ENCODE measurements at regions not wholly inside any gene's neighbourhood (a gene's known extent, or its start where the extent isn't known, plus 50 kb on each side); places are given as distances from the start of the nearest gene placed in this dataset.

DNA sequence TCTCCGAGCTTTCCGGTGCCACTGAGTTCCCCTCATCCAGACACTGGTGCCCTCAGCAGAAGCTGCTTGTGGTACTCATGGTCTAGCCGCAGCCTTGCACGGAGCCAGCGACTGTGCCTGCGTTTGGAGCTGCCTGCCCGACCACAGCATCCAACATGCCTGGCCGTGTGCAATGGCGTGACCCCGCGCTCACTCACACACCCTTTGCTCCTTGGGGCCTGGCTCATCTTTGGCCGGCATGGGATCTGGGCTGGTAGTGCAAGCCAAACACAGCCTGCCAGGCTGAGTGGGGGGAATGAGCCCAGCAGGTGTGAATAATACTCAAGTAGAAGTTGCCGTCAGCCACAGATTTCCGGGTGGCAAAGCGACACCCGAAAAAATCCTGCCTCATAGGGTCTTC, 1178.7 kb upstream of the GBE1 start:
- no peak for DNase-seq (ENCODE audit: low read depth)

- DNase-seq (ENCODE audit: low read depth) = no peak
These were observed 1178.1 kb upstream of the GBE1 start for GRCh38 chr3:82939491-82940097.

GRCh38 chr3:82938821-82939328, 1177.4 kb upstream of the GBE1 start:
- DNase-seq (ENCODE audit: low read depth) = no peak

- no peak for DNase-seq (ENCODE audit: low read depth)
These were observed 1166.1 kb upstream of the GBE1 start for GRCh38 chr3:82927309-82928253.

DNA sequence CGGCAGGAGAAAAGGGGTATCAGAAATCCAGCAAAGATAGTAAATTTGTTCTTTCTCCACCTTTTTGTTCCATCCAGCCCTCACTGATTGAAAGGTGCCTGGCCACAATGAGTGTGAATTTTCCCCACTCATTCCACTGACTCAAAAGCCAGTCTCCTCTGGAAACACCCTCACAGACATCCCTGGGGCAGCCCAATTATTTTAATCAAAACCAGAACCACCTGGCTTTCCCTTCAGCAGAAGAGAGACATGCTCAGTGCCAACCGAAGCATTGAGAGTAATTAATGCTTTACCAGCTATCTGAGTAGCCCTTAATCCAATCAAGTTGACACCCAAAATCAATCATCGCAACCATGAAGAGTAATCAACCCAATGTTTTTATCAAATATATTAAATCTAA, 1129.6 kb upstream of the GBE1 start:
- DNase-seq (ENCODE audit: low read depth) = no peak

GRCh38 chr3:82883072-82883471, 1121.6 kb upstream of the GBE1 start:
- DNase-seq (ENCODE audit: low read depth) = no peak

DNA sequence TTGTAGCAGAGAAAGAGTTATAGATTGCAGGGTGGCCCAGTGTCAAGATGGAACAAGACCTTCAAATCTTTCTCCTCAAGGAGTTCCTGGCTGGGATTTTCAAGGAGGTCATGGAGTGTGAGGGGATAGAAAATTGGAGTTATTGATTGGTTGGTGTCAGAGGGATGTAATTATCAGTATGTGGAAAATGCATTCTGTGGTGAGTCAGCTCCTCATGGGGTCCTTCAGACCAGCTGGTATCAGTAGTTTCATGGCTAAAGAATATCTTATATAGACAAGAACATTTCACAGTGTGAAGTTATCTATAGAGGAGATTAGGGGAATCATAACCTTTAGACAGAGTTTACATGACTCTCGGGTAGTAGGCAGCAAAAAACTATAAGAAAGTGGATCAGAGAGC, 1114.0 kb upstream of the GBE1 start:
- no peak for DNase-seq (ENCODE audit: low read depth)

GRCh38 chr3:82839871-82840270, 1078.4 kb upstream of the GBE1 start:
- DNase-seq (ENCODE audit: low read depth) = no peak

DNA sequence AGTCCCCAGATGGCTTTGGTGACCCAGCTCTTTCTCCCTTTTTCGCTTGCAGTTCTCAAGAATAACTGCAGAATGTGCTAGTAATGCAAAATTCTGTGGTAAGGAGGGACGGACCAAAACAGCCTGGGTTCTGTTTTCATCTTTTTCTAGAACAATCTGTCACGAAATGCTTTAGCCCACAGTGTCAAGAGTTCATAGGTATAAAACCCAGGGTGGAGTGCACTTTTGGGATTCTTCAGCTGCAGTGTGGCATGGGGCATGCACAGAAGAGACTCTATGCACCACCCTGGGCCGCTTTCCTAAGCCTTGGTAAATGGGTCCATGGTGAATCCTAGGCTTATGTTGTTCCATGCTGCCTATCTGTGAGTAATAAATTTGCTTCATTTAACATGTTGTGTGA, 1072.7 kb upstream of the GBE1 start:
- DNase-seq (ENCODE audit: low read depth) = no peak

DNA sequence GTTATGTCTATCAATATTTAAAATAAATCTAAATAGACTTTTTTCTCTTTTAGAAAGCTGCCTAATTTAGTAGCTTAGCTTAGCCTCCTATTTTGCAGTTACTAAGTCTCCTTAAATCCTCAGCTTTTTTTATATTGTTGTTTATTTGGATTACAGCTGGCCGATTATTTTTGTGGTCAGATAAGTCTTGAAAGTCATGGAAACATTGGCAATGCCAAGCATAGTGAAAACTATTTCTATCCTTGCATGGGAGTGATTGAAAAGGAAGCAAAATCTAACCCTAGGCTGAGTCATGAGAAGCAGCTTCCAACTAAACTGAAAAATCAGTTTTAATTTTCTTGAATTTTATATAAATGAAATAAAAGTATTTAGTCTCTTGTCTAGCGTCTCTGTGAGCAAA, 1063.0 kb upstream of the GBE1 start:
- DNase-seq (ENCODE audit: low read depth) = no peak

DNA sequence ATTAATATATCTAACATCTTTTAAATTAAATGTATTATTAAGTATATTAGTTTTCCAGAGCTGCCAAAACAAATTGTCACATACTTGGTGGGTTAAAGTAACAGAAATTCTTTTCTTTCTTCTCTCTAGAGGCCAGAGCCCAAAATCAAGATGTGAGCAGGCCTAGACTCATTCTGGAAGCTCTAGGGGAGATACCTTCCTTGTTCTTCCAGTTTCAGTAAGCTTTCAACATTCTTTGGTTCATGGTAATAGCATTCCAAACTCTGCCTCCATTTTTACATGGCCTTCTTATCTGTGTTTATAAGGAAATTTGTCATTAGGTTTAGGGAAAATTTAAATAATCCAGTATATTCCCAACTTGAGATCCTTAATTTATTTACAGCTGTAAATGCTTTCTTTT, 1054.6 kb upstream of the GBE1 start:
- DNase-seq (ENCODE audit: low read depth) = no peak

GRCh38 chr3:82815417-82816058, 1054.1 kb upstream of the GBE1 start:
- DNase-seq (ENCODE audit: low read depth) = no peak

GRCh38 chr3:82814660-82815059, 1053.2 kb upstream of the GBE1 start:
- DNase-seq (ENCODE audit: low read depth) = no peak

- no peak for DNase-seq (ENCODE audit: low read depth)
These were observed 1046.3 kb upstream of the GBE1 start for GRCh38 chr3:82807781-82808180.

GRCh38 chr3:82802501-82802900, 1041.1 kb upstream of the GBE1 start:
- DNase-seq (ENCODE audit: low read depth) = no peak

DNA sequence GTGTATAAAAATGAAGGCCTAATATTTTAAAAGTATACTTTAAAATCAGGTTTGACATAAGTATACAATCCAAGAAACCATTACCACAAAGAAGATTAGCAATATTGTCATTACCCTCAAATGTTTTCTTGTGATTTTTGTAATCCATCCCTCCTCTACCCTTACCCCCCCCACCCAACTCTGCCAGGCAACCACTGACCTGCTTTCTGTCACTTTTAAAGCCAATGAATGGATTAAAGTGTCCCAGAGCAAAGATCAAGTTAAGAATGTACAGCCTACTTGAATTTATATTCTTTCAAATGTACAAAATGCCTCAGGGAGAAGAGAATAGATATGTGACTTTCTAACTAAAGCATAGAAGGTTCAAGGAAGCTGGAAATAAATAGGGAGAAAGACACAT, 1038.8 kb upstream of the GBE1 start:
- no peak for DNase-seq (ENCODE audit: low read depth)

DNA sequence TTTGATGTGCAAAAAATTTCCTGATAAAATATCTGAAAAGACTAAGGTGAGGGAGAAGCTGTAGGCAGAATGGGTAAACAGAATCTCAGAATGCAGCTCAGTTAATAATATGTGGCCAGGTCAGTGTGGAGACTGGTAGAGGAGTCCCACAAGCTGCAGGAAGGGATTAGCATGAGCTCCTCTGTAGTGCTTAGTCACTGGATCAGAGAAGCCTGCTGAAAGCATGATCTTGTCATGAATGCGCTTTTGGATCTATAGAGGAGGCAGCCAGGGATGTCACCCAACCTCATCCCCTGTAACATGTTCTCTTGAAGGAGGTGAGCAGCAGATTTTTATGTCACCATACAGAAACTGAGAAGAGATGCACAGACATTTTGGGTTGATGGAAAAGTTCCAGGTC, 1035.3 kb upstream of the GBE1 start:
- DNase-seq (ENCODE audit: low read depth) = no peak

- DNase-seq (ENCODE audit: low read depth) = no peak
These were observed 1029.8 kb upstream of the GBE1 start for GRCh38 chr3:82791241-82791640.

DNA sequence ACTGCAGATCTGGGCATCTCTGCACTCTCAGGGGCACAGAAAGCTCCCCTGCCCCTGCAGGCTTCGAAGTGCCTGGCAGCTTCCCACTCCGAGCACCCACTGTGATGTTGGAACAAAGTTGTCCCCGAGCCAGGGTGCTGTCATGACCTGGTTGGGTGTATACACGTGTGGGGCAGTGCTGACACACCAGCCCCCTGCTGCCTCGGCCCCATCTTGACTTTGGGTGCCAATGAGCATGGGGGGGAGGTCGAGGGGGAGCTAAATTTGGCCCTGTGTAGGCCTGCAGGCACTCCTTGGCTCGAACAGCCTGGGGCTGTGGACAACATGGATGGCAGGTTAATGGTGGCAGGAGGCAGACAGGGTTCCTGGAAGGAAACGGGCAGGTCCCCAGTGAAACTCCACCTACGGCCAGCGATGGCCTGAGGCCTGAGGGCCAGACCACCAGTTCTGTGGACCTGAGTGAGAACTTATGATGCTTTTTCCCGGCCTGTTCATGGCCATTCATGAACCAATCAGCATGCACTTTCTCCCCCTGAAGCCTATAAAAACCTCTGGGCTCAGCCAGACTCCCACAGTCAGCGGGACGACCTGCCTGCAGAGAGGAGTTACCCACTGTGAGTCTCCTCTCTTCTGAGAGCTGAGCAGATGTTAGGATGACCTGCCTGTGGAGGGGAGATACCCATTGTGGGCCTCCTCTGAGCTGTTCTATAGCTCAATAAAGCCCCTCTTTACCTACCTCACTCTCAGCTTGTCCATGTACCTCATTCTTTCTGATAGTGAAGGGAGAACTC, 1029.1 kb upstream of the GBE1 start:
- DNase-seq (ENCODE audit: low read depth) = no peak

GRCh38 chr3:82783194-82783593, 1021.7 kb upstream of the GBE1 start:
- DNase-seq (ENCODE audit: low read depth) = no peak

DNA sequence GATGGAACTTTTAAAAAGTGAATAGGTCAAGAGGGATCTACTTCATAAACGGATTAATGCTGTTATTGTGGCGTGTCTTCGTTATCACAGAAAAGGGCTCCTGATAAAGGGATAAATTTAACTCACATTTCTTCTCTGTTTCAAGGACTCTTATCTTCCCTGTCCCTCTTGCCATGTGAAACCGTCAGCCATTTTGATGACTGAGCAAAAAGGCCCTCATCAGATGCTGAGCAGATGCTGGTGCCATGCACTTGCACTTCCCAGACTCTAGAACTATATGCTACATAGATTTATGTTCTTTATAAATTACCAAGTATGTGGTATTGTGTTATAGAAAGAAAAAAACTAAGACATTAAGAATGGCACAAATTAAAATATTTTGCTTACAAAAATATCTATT, 1011.8 kb upstream of the GBE1 start:
- DNase-seq (ENCODE audit: low read depth) = no peak

DNA sequence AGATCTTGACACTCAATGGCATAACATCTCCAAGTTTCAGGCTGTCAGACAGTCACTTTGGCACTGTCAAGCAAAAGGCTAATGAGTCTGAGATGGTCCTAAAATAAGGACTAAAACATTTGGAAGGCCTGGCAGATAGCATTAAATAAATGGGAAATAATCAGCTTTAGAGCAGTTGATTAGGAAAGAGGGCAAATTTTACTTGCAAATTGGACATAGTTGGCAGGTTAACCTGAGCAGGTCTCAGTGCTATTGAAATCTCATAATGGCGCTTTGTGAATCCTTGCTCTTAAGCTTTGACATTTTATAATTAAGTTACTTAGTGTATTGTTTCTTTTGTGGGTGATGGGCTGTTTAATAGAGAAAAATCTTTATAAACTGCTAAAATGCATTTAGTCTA, 1003.1 kb upstream of the GBE1 start:
- DNase-seq (ENCODE audit: low read depth) = no peak
